HEK293T (cell line): ENCODE measurements at regions not wholly inside any gene's neighbourhood (a gene's known extent, or its start where the extent isn't known, plus 50 kb on each side); places are given as distances from the start of the nearest gene placed in this dataset.

Source experiments
- ARNT ChIP-seq: fragments of 450-650 bp; IDR thresholded peaks from 2 replicates; pipeline ENCODE4 v1.6.1; 2017; ENCODE audit warnings: mild to moderate bottlenecking
- BHLHE40 ChIP-seq: fragments of 450-650 bp; IDR thresholded peaks from 2 replicates; pipeline ENCODE4 v1.6.1; 2016; ENCODE audit warnings: mild to moderate bottlenecking, moderate library complexity, borderline replicate concordance
- CTBP1 ChIP-seq: fragments of 450-650 bp; IDR thresholded peaks from 2 replicates; pipeline ENCODE4 v1.6.1; 2016; ENCODE audit warnings: borderline replicate concordance
- FOXA1 ChIP-seq: fragments of 450-650 bp; IDR thresholded peaks from 2 replicates; pipeline ENCODE4 v1.6.1; 2016; ENCODE audit warnings: mild to moderate bottlenecking
- FOXK2 ChIP-seq: fragments of 450-650 bp; IDR thresholded peaks from 2 replicates; pipeline ENCODE4 v1.6.1; 2016; ENCODE audit warnings: mild to moderate bottlenecking
- FOXM1 ChIP-seq: fragments of 450-650 bp; IDR thresholded peaks from 2 replicates; pipeline ENCODE4 v1.6.1; 2017; ENCODE audit warnings: mild to moderate bottlenecking, borderline replicate concordance
- L3MBTL2 ChIP-seq: fragments of 450-650 bp; conservative IDR thresholded peaks from 2 replicates; pipeline ENCODE4 v1.6.1; 2016; ENCODE audit warnings: mild to moderate bottlenecking
- NFRKB ChIP-seq: fragments of 450-650 bp; IDR thresholded peaks from 2 replicates; pipeline ENCODE4 v1.6.1; 2016; ENCODE audit warnings: mild to moderate bottlenecking, moderate library complexity
- PKNOX1 ChIP-seq: fragments of 450-650 bp; IDR thresholded peaks from 2 replicates; pipeline ENCODE4 v1.6.1; 2016
- SP1 ChIP-seq: fragments of 450-650 bp; IDR thresholded peaks from 2 replicates; pipeline ENCODE4 v1.6.1; 2017
- SUZ12 ChIP-seq: fragments of 450-650 bp; IDR thresholded peaks from 2 replicates; pipeline ENCODE4 v1.6.1; 2016; ENCODE audit warnings: mild to moderate bottlenecking
- TARDBP ChIP-seq: fragments of 450-650 bp; IDR thresholded peaks from 2 replicates; pipeline ENCODE4 v1.6.1; 2016
- ZNF384 ChIP-seq: fragments of 450-650 bp; IDR thresholded peaks from 2 replicates; pipeline ENCODE4 v1.6.1; 2016

- no peak for TF ChIP-seq FOXM1
- TF ChIP-seq CTBP1: no peak
- TF ChIP-seq L3MBTL2: no peak
- no peak for TF ChIP-seq SP1
- TF ChIP-seq ZNF384: no peak
- no peak for TF ChIP-seq TARDBP
- no peak for TF ChIP-seq FOXK2
- TF ChIP-seq FOXA1: no peak
- TF ChIP-seq BHLHE40: no peak
- TF ChIP-seq PKNOX1: no peak
- no peak for TF ChIP-seq NFRKB
- TF ChIP-seq SUZ12: no peak
- no peak for TF ChIP-seq ARNT
Observed at GRCh38 chr1:168910403-168910802, 181.4 kb upstream of the DPT start.
